CD4-positive, alpha-beta T cell treated with Interleukin-4 for 1 hour (primary cell): ENCODE measurements at regions not wholly inside any gene's neighbourhood (a gene's known extent, or its start where the extent isn't known, plus 50 kb on each side); places are given as distances from the start of the nearest gene placed in this dataset.
"Not testable (repeated sequence)": the region's sequence is repeated elsewhere in the genome, so short reads cannot be mapped to it uniquely, and the experiment has no call there.

Experiments used
- DNase-seq, 2 donors: peaks; one replicate each; pipeline ENCODE4 v3.0.0-alpha.2; 2020 to 2022

- no peak for DNase-seq
Observed at GRCh38 chr18:78241535-78242253, 737.9 kb upstream of the SALL3 start.

- no peak for DNase-seq
Observed at GRCh38 chr18:78242254-78242643, 737.4 kb upstream of the SALL3 start.

GRCh38 chr18:78242806-78243205 lies 736.8 kb upstream of the SALL3 start:
- no peak for DNase-seq

- no peak for DNase-seq
Observed at GRCh38 chr18:78244779-78245178, 734.8 kb upstream of the SALL3 start.

- no peak for DNase-seq
Observed at GRCh38 chr18:78245451-78245850, 734.2 kb upstream of the SALL3 start.

- no peak for DNase-seq
Observed at GRCh38 chr18:78246050-78246449, 733.6 kb upstream of the SALL3 start.

- DNase-seq, result no peak
Observed at GRCh38 chr18:78246588-78246987, 733.0 kb upstream of the SALL3 start.

GRCh38 chr18:78247615-78248289 lies 731.9 kb upstream of the SALL3 start:
- DNase-seq, result no peak

- no peak for DNase-seq
Observed at GRCh38 chr18:78255013-78255412, 724.6 kb upstream of the SALL3 start.

GRCh38 chr18:78268226-78268988 lies 711.2 kb upstream of the SALL3 start:
- DNase-seq, result no peak

- no peak for DNase-seq
Observed at GRCh38 chr18:78271790-78272189, 707.8 kb upstream of the SALL3 start.

- no peak for DNase-seq
Observed at GRCh38 chr18:78273876-78274275, 705.7 kb upstream of the SALL3 start.

GRCh38 chr18:78283425-78283824 lies 696.2 kb upstream of the SALL3 start:
- not testable (repeated sequence) for DNase-seq

- DNase-seq, result no peak
Observed at GRCh38 chr18:78292618-78293380, 686.8 kb upstream of the SALL3 start.

GRCh38 chr18:78293540-78293939 lies 686.1 kb upstream of the SALL3 start:
- no peak for DNase-seq

- no peak for DNase-seq
Observed at GRCh38 chr18:78293940-78294541, 685.6 kb upstream of the SALL3 start.

GRCh38 chr18:78295262-78295661 lies 684.4 kb upstream of the SALL3 start:
- DNase-seq, result no peak

GRCh38 chr18:78296166-78296565 lies 683.5 kb upstream of the SALL3 start:
- DNase-seq, result no peak

- no peak for DNase-seq
Observed at GRCh38 chr18:78297048-78297447, 682.6 kb upstream of the SALL3 start.

- no peak for DNase-seq
Observed at GRCh38 chr18:78303519-78304191, 676.0 kb upstream of the SALL3 start.

- no peak for DNase-seq
Observed at GRCh38 chr18:78304192-78305164, 675.1 kb upstream of the SALL3 start.
